Stimulated activated CD4-positive, alpha-beta T cell treated with anti-CD3 and anti-CD28 coated beads, Interleukin-4, amount 100 ng/mL, for 1 hour (primary cell): ENCODE measurements at regions not wholly inside any gene's neighbourhood (a gene's known extent, or its start where the extent isn't known, plus 50 kb on each side); places are given as distances from the start of the nearest gene placed in this dataset.

Experiments used
- DNase-seq: peaks from one replicate; pipeline ENCODE4 v3.0.0-alpha.2; 2020

DNA sequence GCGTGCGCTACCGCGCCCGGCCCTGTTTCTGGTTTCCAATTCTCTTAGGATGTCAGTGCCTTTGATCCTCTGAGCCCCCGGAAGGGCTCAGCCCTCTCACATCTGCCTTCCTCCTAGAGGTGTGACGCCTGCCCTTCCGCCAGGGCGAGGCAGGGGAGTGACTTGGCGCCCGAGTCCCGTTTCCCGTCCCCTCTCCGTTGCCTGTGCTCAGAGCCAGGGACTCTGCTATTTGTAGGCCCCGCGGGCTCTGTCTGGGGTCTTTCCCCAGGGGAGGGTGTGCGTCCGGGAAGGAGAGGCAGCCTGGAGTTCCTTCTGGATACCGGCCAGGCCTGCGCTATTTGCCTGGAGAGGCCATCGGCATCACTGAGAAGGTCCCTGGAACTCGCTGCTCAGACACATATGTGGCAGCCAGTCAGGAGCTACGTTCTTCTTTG lies 103.7 kb upstream of the TAF1B start:
- DNase-seq, result peak; percentile 52

DNA sequence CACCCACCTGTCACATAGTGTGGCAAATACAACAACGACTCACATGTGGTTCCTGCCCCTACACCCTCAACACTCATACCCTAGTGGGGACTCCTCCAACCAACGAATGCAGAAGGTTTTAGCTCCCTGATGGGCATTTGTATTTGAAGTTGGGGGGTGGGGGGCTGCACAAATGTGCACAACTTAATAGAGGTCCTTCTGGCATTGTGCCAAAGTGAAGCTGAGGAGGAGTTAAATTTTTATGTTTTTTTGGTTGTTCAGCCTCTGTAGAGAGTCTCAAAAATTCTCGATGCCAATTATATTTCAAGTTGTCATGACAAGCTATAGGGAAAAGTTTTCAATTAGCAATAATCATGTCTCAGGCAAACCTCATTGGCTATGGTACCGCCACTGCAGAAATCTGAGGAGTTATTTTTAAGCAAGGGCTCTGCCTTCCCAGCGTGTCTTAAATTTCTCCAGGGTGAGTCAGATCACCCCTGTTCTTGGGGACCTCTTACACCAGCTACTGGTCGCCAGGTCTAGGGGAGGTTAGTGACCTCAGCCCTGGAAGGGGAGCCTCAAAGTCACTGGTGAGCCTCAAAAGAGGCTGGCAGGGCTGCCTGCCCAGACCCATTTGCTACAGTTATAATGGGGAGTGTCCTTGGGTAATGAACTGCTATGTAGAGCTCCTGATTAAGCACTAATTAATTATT lies 102.7 kb upstream of the TAF1B start:
- no peak for DNase-seq

DNA sequence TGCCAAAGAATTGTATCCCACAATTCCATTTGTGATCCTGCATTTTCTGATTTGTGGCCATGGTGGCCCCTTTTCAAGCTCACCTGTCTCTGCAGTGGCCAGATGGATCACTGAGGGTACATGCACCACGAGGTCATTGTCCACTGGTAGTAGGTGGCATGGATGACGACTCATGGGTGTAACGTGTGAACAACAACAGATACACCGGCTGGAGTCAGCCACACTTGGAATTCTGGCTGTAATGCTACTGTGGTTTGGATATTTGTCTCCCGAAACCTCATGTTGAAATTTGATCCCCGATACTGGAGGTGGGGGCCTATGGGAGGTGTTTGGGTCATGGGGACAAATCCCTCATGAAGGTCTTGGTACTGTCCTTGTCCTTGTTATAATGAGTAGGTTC lies 102.2 kb upstream of the TAF1B start:
- DNase-seq, result no peak

DNA sequence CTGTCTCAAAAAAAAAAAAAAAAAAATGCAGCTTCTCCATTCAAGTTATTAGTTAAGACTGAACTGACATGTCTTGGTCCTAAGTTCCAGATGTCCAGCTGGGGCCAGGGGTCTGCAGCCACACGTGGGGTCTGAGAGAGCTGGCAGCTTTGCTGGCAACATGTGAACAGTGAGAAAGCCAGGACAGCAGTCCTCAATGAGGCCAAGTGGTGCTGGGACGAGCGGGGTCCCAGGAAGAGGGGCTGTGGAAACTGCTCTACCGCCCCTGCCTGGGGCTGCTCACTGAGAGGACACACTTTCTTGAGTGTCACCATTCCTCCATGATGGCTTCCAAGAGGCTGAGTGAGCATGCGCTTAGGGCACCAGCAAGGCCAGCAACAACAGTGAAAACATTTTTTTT lies 100.7 kb upstream of the TAF1B start:
- no peak for DNase-seq

DNA sequence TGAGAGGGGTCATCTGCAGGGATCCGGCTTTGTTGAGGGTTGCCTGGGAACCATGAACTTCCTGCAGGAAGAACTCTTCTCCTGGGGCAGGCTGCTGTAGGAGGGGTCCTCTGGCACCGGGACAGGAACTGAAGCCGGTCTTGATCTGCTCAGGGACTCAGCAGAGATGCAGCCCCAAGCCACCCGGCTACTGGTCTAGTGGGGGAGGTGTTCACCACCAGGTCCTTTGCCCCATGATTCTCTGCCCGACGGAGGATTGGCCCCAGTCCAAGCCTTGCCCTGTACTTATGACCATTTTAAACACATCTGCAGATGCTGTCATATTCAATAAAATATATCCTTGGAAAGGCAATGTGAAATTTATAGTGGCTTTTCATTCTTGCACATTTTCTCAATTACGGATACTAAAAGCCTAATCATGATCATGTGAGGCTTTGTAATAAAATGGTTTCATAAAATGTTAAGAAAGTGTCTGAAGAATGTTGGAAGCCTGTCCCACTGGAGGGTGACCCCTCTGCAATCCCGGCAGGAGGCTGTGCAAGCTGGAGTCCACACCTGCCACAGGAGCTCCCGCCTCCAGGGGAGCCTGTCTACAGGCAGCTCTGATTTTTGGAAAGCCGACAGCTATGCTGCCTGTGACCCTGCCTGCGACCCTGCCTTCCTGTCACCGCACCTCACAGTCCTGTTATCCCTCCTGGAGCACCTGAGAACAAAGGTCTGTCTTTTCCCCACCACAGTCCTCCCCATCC lies 98.8 kb upstream of the TAF1B start:
- no peak for DNase-seq

DNA sequence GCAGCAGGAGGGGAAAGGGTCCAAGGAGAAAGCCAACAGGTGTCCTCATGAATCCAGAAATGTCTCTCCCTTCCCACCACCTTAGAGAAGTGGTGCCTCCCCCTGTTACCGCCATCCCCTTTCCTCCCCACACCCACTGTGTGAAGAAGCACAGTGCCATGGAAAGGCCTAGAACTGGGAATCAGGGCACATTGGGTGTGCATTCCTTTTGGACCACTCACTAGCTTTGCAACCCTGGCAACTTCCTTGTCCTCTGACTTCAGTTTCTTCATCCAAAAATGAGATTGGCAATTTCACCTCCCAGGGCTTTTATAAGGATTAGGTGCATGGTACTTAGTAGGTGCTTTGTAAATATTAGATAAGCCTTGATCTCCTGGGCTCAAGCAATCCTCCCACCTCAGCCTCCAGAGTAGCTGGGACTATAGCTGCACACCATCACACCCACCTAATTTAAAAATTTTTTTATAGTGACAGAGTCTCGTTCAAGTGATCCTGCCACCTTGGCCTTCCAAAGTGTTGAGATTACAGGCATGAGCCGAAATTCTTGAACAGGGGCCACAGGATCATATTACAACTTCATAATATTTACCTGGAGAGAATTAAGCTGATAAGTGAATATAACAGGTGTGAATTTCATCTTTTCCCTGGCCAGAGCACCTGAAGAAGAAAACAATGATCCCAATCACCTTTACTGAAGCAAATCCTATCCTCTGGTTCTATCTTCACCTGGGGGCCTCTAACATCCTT lies 97.9 kb upstream of the TAF1B start:
- DNase-seq, result no peak

DNA sequence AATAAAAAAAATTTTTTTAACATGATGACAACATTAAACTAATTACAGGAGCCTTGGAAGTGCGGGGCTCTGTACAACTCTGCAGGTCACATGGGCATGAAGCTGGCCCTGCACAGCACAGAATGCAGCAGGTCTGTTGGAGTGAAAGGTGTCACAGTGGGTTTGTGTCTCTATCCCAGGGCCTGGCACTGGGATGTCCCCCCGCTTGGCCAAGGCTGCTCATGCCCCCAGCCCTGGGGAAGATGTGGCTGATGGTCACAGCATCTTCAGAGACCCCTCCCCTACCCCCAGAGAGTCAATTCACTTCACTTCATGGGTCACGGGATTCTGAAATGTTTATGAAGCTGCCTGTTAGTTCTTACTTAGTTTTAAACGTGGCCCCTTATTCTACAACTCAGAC lies 95.9 kb upstream of the TAF1B start:
- no peak for DNase-seq

DNA sequence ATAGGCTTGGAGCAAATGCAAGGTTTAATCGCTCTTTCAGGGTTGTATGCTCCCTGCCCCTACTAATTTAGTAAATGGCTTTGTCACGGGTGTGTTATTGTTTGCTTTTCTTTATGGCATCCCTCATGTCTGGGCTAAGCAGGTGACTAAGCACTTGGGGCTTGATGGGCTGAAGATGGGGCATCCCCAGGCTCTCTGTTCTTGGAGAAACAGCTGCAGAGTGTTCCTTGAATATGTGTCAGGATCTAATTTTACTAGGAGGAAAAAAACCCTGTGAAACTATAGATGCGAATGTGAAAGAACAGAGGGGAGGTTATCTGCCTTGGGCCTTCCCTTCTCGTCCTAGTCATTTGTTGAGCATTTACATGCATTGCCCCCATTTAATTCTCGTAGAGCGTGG lies 94.7 kb upstream of the TAF1B start:
- DNase-seq, result no peak

DNA sequence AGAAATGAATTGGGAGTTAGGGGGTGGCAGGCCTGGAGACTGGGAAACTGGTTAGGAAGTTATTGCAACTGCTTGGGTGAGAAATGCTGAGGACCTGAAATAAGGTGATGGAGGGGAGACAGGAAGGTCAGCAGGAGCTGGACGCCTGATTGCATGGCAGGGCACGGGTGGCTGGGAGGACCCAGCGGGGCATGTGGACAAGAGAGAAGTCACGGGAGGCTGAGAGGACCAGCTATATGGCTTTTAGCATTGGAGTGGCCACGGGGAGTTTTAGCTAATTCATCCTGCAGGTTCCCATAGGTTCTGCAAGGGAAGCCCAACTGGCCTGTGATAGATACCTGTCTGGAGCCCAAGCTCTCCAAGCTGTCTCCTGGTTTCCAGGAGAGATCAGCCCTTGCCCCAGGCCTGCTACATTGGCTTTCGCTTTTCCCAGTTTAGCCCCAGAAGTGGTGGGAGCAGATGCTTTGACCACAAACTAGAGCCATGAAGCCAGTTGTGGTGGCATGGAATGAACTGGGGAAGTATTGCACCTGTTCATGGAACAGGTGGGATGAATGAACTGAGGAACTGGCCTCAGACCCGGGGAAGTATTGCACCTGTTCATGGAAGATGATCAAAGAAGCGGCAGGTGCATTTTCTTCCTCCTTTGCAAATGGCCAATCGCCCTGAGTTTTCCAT lies 93.6 kb upstream of the TAF1B start:
- DNase-seq, result no peak

DNA sequence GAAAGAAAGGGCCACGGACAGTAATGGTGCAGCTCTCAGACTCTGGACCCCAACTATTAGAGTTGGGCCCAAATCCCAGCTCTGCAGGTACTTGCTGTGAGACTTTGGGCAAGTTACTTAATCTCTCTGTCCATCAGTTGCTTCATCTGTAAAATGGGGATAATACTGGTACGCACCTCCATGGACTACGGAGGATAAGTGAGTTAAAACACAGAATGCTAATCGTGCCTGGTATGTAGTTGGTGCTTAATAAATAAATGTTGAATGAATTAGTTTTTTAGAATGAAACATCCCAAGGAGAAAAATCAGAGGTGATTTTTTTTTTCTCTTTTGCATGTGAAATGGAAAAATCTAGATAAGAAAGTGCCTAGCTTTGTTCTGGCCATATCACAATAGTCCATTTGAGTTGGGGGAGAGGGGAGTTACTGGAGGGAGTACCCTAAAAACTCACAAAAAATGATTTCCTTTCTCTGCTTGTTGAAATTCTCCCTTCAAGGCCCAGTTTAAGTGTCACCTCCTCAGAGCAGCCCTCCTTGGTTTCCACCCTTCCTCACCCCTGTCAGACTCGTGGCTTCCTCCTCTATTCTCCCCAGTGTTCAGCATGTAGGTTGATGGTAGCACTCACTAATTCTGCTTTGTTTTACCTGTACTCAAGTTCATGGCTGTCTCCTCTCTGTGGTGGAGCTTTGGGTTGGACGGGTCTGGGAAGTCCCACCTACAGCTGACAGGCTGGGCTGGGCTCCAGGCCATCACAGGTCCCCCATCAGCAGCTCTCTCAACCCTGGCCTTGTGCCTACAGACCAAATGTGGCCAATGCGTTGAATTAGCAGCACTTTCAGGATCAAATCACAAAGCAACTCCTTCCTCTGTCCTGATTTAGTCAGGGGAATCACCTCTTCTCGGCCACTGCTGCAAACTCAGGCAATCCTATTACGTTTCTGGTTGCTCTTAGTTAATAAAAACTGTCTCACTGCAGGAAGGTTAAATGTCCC lies 92.8 kb upstream of the TAF1B start:
- no peak for DNase-seq

DNA sequence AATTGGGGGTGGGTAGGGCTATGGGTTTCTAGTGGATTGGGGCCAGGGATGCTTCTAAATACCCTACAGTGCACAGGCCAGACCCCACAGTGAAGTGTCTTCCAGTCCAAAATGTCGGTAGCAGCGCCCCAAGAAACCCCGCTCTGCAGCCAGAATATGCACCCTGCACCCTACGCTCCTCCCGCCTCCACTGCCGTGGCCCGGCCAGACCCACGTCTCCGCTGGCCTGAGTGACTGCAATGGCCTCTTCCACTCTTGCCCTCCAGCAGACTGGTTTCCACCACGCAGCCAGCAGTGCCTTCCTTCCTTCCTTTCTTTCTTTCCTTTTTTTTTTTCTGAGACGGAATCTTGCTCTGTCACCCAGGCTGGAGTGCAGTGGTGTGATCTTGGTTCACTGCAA lies 91.4 kb upstream of the TAF1B start:
- DNase-seq, result no peak

DNA sequence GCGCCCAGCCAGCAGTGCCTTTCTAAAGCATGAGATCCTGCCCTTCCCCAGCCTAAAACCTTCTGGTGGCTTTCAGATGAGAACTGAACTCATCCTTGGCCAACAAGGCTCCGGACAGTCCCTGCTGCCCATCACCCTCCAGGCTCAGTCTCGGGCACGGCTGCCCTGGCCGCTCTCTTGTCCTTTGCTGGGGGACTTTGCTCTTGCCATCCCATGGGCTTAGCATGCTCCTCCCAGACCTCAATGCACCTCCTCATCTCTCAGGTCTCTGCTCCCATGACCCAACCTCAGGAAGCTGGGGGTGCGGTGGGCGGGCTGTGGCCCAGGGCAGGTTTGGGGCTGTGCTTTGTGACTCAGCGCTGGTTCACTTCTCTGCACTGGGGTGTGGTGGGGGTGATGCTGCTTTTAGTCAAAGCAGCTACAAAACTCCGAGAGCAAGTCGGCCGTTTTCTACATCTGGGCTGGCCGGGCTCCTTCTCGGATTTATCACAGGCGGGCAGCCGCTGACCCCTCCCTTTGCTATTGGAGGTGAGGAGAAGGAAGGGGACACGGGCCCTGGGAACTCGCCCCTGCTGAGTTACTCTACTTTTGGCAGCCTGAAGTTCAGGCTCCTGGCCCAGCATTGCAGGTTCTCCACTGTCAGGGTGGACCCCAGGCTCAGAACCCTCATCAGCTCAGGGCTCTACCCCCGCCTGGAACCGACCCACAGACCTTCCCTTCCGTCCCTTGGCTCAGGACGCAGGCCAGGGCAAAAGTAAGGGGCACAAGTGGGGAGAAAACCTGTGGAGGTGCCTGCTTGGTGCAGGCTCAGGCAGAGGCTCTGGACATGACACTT lies 90.6 kb upstream of the TAF1B start:
- DNase-seq, result peak; percentile 85

DNA sequence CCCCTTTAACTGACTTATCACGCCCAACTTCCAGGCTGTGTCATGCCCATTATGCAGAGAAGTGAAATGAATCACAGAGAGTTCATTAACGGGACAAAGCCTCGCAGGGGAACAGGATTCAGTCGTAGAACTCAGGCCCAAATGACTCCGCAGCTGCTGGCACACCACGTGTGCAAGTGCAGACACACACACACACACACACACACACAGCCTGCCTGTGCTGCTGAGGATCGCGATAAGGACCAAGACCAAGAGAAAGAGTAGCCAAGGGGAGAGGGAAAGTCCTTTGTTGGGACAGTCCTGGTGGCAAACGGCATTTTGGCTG lies 90.0 kb upstream of the TAF1B start:
- DNase-seq, result peak; percentile 56

DNA sequence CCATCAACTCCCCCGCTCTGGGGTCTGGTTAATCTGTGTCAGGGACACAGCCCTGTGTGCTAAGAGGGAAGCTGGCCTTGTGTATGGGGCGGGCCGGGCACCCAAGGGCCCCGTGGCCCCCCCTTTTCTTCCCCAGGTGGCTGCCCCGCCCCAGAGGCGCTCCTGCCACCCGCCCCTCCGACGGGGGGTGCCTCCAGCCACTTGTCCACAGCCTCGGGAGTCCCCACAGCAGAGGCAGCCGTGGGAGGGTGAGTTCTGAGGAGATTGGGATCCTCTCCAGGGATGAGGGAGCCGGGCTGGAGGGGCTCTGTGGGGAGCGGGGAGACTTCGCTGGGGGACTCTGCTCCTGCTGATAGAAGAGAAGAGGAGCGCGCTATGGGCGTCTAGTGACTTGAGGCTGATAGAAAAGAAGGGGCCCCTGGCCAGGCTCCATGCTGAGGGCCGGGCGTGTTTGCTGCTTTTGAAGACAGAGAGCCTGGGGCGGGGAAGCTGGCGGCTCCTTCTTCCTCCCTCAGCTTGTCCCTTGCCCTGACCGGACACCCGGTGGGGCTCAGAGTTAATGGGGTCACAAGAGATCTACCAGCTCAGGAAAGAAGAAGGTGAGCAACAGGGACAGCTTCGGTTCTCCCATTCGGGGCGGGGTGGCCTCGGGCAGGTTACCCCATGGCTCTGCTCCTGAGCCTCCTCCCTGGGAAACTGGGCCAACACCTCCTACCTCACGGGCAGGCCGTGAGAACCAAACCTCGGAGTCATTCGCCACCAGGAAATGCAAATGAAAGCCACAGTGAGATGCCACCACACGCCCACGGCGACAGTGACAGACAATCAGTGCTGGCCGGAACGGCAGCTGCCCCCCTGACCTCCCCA lies 89.4 kb upstream of the TAF1B start:
- peak; percentile 59 for DNase-seq

DNA sequence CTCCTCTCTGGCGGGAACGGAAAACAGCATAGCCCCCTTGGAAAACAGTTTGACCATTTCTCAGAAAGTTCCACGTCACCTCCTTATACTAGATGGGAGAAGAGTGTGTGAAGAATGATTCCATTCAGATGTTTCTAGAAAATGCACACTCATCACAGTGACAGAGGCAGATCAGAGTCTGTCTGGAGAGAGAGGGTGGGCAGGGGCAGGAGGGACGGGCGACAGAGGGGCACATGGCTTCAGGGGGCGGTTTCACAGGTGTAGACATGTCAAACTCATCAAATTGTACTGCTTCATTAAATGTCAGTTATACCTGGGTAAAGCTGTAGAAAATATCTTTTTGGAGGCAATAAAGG lies 88.8 kb upstream of the TAF1B start:
- DNase-seq, result no peak

DNA sequence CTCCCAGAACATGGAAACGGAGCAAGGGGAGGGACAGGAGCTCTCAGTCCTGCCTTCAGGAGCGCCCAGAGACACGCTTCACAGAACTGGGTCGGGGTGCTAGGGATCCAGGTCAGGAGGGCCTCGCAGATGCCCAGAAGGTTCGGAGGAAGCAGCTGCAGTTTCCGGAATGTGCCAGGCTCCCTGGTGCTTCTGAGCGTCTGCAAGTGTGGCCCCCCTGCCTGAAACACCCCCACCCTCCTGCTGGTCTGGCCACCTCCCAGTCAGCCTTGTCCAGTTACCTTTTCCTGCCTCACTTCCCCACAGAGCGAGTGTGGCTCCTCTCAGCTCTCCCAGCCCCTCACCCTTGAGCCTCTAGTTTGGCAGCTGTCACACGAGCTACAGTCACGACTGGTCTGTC lies 88.3 kb upstream of the TAF1B start:
- DNase-seq, result no peak

DNA sequence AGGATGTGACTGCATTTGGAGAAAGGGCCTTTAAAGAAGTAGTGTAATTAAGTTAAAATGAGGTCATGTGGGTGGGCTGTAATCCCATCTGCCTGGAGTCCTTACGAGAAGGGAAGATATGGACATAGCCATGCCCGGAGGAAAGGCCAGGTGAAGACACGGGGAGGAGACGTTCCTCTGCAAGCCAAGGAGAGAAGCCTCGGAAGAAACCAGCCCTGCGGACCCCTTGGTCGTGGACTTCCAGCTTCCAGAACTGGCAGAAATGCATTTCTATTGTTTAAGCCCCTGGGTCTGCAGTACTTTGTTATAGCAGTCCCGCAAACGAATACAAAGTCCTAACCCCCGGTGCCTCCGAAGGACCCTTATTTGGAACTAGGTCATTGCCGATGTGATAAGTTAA lies 87.6 kb upstream of the TAF1B start:
- no peak for DNase-seq

DNA sequence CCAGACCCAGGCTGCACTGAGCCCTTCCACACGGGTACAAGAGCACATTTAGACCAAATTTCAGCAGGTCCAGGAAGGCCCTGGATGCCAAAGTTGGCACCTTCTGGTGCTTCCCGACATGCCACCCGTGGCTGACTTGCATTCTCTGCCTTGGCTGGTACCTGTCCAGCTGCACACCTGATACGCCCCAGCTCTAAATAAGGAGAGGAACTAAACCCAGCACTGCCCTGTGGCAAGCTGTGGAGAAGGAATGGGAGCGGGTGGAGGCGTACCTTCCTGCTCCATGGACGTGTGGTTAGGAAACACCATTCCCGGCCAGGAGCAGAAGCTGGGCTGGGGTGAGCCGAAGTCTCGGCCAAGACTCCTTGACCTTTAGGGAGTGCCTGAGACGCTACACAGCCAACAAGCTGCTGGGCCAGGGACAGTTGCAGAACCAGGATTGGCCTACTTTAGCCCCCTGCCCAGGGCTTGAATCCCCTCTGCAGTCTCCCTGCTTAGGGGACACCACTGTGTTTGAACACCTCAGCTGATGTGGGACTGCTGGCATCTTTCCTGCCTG lies 86.5 kb upstream of the TAF1B start:
- DNase-seq, result no peak

DNA sequence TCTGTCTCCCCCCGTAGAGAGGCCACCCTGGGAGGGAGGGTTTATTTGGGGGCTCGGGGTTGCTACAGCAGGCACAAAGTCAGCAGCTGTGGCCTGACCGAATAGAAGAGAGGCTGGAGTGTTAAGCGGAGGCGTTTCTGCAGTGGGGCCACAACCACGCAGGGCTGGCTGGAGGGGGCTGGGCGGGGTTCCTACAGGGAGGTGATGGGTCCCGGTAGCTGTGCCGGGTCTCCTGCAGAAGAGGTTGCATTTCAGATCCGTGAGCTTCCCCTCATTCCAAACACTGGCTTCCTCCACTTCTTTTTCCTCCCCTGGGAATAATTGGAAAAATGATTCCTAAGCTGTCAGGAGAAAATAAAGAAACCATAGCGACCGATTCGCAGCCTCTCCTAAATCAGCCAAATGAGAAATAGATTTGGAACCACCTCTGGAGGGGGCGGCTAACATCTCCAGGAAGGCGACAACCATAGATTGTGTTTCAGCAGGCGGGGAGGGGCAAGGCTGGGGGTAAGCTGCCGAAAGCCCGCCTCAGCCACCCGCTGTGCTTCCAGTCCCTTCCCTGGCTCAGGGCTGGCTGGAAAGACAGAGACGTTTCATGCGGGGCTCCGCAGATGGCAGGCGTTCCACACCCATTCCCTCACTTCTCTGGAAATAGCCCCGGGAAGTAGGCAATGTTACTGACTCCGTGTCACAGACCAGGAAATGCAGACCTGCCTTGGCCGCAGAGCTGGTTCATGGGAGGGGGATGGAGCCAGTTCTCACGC lies 85.6 kb upstream of the TAF1B start:
- DNase-seq, result no peak
